Lung (tissue), 11 donors: ENCODE measurements at regions not wholly inside any gene's neighbourhood (a gene's known extent, or its start where the extent isn't known, plus 50 kb on each side); places are given as distances from the start of the nearest gene placed in this dataset.

Source experiments
- ATAC-seq: fragments of 200-7000 bp; cut with Tn5 transposase; one replicate; pipeline ENCODE4 v1.9.1; 2020; ENCODE audit warnings: moderate number of reproducible peaks; ENCODE audit not compliant: insufficient read depth, low FRiP score
- DNase-seq, 3 donors: peaks; one replicate each; pipeline ENCODE4 v3.0.0-alpha.2; 2013 to 2017
- H3K27ac ChIP-seq, 2 donors: one replicate each; pipeline ENCODE4 v1.5.1; 2013; ENCODE audit warnings: mild to moderate bottlenecking in 2 of 2, moderate library complexity in 2 of 2, control low read depth in 1 of 2, inconsistent platforms in 1 of 2, low read depth in 1 of 2, low read length in 1 of 2
- H3K27me3 ChIP-seq, 3 donors: one replicate each; pipeline ENCODE4 v1.5.1; 2013; ENCODE audit warnings: low read length in 2 of 3; ENCODE audit not compliant: control insufficient read depth in 3 of 3, insufficient read depth in 3 of 3
- H3K36me3 ChIP-seq, 4 donors: one replicate each; pipeline ENCODE4 v1.5.1; 2013; ENCODE audit warnings: low read length in 4 of 4, mild to moderate bottlenecking in 1 of 4, moderate library complexity in 1 of 4; ENCODE audit not compliant: control insufficient read depth in 4 of 4, insufficient read depth in 4 of 4
- H3K4me1 ChIP-seq, 5 donors: one replicate each; pipeline ENCODE4 v1.5.1; 2013; ENCODE audit warnings: low read length in 5 of 5, mild to moderate bottlenecking in 2 of 5, moderate library complexity in 1 of 5; ENCODE audit not compliant: control insufficient read depth in 5 of 5, insufficient read depth in 5 of 5
- H3K4me3 ChIP-seq: one replicate; pipeline ENCODE4 v1.5.1; 2013; ENCODE audit warnings: mild to moderate bottlenecking, control low read depth, moderate library complexity
- H3K9ac ChIP-seq, 2 donors: one replicate each; pipeline ENCODE4 v1.5.1; 2013; ENCODE audit warnings: low read length in 2 of 2, control low read depth in 1 of 2; ENCODE audit not compliant: insufficient read depth in 1 of 2
- H3K9me3 ChIP-seq, 4 donors: one replicate each; pipeline ENCODE4 v1.5.1; 2013; ENCODE audit warnings: low read length in 3 of 4, mild to moderate bottlenecking in 1 of 4, moderate library complexity in 1 of 4; ENCODE audit not compliant: control insufficient read depth in 4 of 4, insufficient read depth in 3 of 4
- CTCF ChIP-seq: IDR thresholded peaks from 2 replicates; pipeline ENCODE4 v1.5.1; 2012; ENCODE audit warnings: mild to moderate bottlenecking; ENCODE audit errors: control extremely low read depth, extremely low read depth
- WGBS, 2 donors: extraction: QIAGEN DNeasy Blood & Tissue Kit; methylation state at CpG; one replicate each; pipeline ENCODE4 v1.1.7; 2013; 5-methylcytosine and 5-hydroxymethylcytosine counted together
- donor health status: control.
- donor health status: control.
- donor health status: Bipolar disorder and iron deficiency.
- donor health status: healthy.
- donor health status: DM: yes; HTN: yes; CAD: no.

DNA sequence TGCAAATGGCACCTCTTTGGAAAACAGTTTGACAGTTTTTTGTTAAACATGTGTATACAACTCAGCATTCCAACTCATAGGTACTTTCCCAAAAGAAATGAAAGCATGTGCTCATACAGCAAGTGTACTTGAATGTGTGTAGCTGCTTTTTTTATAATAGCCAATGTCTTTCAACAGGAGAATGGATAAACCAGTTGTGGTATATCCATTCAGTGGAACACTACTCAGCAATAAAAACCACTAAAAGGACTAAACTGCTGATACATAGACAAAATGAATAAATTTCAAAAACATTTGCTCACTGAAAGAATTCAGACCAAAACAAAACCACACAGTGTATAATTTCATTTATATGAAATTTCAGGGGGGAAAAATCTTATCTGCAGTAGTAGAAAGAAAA lies 267.3 kb downstream of the NR2F1-AS1 start:
- Histone ChIP-seq H3K27me3 (no peaks in the 10 kb centered on the region), H3K4me3 (no peak overlapping the region), H3K27ac (no peak overlapping the region), H3K36me3 (no peaks in the 10 kb centered on the region), H3K9ac (no peak overlapping the region), H3K9me3 (peaks cover 0 to 3% (median 0%) of the 10 kb centered on the region in 4 donors), H3K4me1 (peaks cover 0 to 15% (median 6%) of the 10 kb centered on the region in 5 donors)
- TF ChIP-seq CTCF = no peak
- ATAC-seq = no peak
- no peak for DNase-seq

DNA sequence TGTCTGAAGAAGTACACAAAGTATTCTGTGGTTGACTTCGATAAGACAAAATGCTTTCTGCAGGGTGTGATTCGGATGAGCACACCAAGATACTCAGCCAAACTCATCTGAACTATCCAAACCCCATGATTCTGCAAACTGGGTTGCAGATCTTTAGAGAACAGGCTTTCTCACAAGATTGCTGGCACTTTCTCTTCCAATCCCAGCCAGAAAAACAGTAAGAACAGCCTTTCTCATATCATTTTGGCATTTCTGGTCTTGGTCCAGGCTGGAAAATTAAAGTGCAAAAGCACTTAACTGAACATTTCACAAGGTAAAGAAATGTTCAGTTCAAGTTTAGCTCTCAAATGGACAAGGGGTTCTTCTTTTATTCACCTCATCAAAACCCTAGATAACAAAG lies 269.1 kb downstream of the NR2F1-AS1 start:
- H3K36me3 ChIP-seq = no peaks in the 10 kb centered on the region
- TF ChIP-seq CTCF = no peak
- WGBS, 2 donors = 67 to 80% methylated on average over 2 of the region's 2 CpGs
- ATAC-seq (no peak), DNase-seq (peak; percentile 62 to 97 (median 97))
- peaks cover 0 to 19% (median 6%) of the 10 kb centered on the region in 5 donors for H3K4me1 ChIP-seq
- H3K9me3 ChIP-seq = peaks cover 0 to 3% (median 0%) of the 10 kb centered on the region in 4 donors
- H3K27ac ChIP-seq = no peak overlapping the region
- no peak overlapping the region for H3K4me3 ChIP-seq
- H3K9ac ChIP-seq = peak overlapping the region in 1 of 2 donors; percentile 46
- no peaks in the 10 kb centered on the region for H3K27me3 ChIP-seq

DNA sequence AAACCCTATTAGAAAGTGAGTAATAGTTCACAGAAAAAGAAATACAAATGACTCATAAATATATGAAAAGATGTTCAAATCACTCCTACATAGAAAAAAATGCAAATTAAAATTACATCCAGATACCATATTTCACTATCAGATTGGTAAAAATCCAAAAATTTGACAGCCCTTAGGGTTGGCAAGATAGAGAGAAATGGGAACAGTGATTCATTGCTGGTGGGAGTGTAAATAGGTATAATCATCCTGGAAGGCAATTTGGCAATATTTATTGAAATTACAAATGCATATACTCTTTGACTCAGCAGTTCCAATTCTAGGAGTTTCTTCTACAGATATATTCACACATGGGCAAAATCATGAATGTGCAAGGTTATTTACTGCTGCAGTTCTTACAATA lies 273.5 kb downstream of the NR2F1-AS1 start:
- H3K4me3 ChIP-seq = no peak overlapping the region
- H3K9ac ChIP-seq = no peak overlapping the region
- DNase-seq = no peak
- peaks cover 0 to 48% (median 6%) of the 10 kb centered on the region in 5 donors for H3K4me1 ChIP-seq
- ATAC-seq = no peak
- H3K36me3 ChIP-seq = no peaks in the 10 kb centered on the region
- no peaks in the 10 kb centered on the region for H3K27me3 ChIP-seq
- no peak for TF ChIP-seq CTCF
- H3K27ac ChIP-seq = no peak overlapping the region
- H3K9me3 ChIP-seq = no peaks in the 10 kb centered on the region

DNA sequence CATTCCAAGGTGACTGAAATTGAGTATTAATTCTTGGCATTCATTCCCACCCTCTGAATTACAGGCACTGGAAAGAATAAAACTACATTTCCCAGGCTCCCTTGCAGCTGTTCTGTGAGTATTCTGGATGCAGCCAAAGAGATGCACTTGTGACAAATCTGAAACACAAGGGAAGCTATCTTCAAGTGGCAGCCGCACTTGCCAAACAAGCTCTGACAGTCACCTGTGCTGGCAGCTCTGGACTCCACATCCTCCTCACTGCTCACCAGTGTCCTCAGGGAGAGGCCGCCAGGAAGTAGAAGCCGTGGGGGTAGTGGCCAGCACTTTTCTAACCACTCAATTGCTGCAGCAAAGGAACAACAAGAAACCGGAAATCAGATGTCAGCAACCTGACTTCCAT lies 275.0 kb downstream of the NR2F1-AS1 start:
- TF ChIP-seq CTCF = no peak
- Histone ChIP-seq H3K36me3 (no peaks in the 10 kb centered on the region), H3K27ac (no peak overlapping the region), H3K9me3 (no peaks in the 10 kb centered on the region), H3K9ac (no peak overlapping the region), H3K27me3 (no peaks in the 10 kb centered on the region), H3K4me1 (peaks cover 0 to 41% (median 0%) of the 10 kb centered on the region in 5 donors), H3K4me3 (no peak overlapping the region)
- DNase-seq (peak in 1 of 3 donors; percentile 28), ATAC-seq (no peak)
- WGBS, 2 donors = 44 to 47% methylated on average over 4 of the region's 4 CpGs
